ENCODE measurements at regions not wholly inside any gene's neighbourhood (a gene's known extent, or its start where the extent isn't known, plus 50 kb on each side); places are given as distances from the start of the nearest gene placed in this dataset.

- TF ChIP-seq, protein P1, sequence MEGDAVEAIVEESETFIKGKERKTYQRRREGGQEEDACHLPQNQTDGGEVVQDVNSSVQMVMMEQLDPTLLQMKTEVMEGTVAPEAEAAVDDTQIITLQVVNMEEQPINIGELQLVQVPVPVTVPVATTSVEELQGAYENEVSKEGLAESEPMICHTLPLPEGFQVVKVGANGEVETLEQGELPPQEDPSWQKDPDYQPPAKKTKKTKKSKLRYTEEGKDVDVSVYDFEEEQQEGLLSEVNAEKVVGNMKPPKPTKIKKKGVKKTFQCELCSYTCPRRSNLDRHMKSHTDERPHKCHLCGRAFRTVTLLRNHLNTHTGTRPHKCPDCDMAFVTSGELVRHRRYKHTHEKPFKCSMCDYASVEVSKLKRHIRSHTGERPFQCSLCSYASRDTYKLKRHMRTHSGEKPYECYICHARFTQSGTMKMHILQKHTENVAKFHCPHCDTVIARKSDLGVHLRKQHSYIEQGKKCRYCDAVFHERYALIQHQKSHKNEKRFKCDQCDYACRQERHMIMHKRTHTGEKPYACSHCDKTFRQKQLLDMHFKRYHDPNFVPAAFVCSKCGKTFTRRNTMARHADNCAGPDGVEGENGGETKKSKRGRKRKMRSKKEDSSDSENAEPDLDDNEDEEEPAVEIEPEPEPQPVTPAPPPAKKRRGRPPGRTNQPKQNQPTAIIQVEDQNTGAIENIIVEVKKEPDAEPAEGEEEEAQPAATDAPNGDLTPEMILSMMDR (IDR thresholded peaks at IDR 0.05; ENCODE audit: low read depth, low read length, missing control alignments) = no peak
- H3K4me3 ChIP-seq (replicated peaks; ENCODE audit: low read depth, low read length) = no peak overlapping the region
Measured at GRCh38 chr2:33786881-33787280, 187.8 kb upstream of the FAM98A start.

DNA sequence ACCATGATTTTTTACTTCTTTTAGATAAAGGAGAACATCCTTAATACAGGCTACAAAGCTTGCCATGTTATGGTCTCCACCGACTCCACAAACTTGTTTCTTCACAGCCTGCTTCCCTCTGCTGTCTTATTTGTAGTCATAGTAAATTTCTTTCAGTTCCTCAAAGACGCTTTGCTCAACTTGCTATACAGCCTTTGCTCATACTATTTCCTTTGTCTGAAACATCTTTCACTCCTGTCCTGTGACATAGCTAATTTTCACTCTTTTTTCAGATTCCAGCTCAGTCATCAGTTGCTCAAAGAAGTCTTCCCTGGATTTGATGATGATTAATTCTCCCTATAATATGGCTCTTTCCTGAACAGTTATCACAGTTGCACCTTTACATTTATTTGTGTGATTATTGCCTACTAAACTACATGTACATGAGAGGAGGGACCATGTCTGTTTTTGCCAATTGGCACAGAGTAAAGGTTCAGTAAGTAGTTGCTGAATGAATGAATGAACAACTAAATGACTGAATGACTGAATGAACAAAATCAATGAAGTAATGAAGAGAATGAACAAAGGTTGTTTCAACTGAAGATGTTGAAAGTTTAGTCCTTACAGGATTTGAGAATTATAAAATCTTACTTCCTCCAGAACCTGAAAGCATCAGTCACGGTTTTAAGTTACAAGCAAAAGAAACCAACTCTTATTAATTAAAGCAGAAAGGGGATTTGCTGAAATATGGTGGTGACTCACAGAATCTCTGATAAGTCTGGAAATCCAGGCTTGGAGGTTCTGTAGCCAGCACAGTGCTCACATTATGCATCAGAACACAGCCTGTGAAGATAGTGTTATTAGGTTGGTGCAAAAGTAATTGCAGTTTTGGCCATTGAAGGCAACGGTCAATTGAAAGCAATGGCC lies 186.4 kb upstream of the FAM98A start:
- TF ChIP-seq, protein P1 (IDR thresholded peaks at IDR 0.05; ENCODE audit: low read depth, low read length, missing control alignments) = no peak
- H3K4me3 ChIP-seq (replicated peaks; ENCODE audit: low read depth, low read length) = no peak overlapping the region
- no peak for DNase-seq (ENCODE audit: extremely low read depth, low read depth)

More at GRCh38 chr2:33786881-33787280, 187.8 kb upstream of the FAM98A start:
- no peak for DNase-seq (ENCODE audit: extremely low read depth, low read depth)

GRCh38 chr2:33784488-33784887 lies 185.4 kb upstream of the FAM98A start:
- DNase-seq (ENCODE audit: extremely low read depth, low read depth) = no peak
- no peak overlapping the region for H3K4me3 ChIP-seq (replicated peaks; ENCODE audit: low read depth, low read length)
- TF ChIP-seq, protein P1 (IDR thresholded peaks at IDR 0.05; ENCODE audit: low read depth, low read length, missing control alignments) = no peak

DNA sequence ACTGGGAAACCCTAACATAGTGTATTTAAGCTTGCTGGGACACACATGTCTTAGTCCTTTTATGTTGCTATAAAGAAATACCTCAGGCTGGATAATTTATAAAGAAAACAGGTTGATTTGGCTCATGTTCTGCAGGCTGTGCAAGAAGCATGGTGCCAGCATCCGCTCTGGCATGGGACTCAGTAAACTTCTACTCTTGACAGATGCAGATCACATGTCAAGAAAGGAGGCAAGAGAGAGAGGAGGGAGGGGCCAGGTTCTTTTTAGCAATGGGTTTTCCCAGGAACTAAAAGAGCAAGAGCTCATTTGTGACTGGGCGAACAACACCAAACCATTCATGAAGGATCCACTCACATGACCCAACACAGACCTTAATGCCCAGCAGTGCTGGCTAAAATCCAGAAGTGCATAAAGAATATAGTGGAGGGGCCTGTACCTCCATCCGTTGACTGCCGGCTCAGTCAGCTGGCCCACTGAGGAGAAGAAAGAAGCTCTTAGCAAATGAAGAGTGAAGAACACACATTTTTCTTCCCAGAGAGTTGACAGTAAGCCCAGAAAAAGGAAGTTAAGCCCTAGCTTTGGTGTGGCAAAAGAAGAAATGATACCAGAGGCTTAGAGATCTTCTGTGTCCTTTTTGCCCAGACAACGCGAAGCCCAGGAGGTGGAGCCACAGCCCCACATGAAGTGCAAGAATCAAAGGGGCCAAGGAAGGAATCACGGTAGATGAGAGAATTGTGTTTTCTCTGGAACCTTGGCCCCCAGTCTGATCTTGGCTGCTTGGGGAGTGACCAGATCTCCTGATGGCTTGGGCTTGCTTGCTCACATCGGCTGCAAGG lies 183.5 kb upstream of the FAM98A start:
- TF ChIP-seq, protein P1 (IDR thresholded peaks at IDR 0.05; ENCODE audit: low read depth, low read length, missing control alignments) = no peak
- DNase-seq (ENCODE audit: extremely low read depth, low read depth) = no peak

DNA sequence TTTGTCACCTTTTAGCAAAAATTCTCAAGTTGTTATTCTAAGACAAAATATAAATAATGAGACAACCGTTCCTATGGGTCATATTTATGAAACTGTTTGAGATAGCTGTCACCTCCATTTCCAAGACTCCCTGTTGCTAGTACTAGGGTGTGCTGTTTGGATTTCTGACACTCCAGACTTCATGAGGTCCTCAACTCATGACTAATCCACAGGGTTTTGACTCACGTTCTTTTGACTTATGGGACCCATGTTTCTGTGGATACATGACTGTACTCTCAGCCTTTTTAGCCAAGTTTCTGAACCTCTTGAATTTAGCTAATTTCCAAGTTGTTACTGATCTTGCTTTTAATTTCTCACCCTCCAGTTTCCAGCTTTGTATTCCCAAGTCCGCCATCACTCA lies 178.7 kb upstream of the FAM98A start:
- no peak for DNase-seq (ENCODE audit: extremely low read depth, low read depth)
- TF ChIP-seq, protein P1 (IDR thresholded peaks at IDR 0.05; ENCODE audit: low read depth, low read length, missing control alignments) = no peak

More for the DNA sequence above, 183.5 kb upstream of the FAM98A start:
- no peak overlapping the region for H3K4me3 ChIP-seq (replicated peaks; ENCODE audit: low read depth, low read length)

DNA sequence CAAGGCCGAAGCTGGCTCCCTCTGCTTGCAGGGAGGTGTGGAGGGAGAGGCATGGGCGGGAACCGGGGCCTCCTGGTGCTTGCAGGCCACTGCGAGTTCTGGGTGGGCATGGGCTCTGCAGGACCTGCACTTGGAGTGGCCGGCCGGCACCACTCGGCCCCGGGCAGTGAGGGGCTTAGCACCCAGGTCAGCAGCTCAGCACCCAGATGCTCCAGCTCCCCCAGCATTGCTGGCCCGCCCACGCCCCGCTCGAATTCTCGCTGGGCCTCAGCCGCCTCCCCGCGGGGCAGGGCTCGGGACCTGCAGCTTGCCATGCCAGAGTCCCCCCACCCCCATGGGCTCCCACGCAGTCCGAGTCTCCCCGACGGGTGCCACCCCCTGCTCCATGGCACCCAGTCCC lies 176.2 kb upstream of the FAM98A start:
- H3K4me3 ChIP-seq (replicated peaks; ENCODE audit: low read depth, low read length) = no peak overlapping the region
- no peak for DNase-seq (ENCODE audit: extremely low read depth, low read depth)
- TF ChIP-seq, protein P1 (IDR thresholded peaks at IDR 0.05; ENCODE audit: low read depth, low read length, missing control alignments) = no peak

More for the DNA sequence above, 178.7 kb upstream of the FAM98A start:
- no peak overlapping the region for H3K4me3 ChIP-seq (replicated peaks; ENCODE audit: low read depth, low read length)

Measured in HFF-Myc (cell line).